Bronchial epithelial cell (primary cell): ENCODE measurements at regions not wholly inside any gene's neighbourhood (a gene's known extent, or its start where the extent isn't known, plus 50 kb on each side); places are given as distances from the start of the nearest gene placed in this dataset.
A peak's percentile ranks its signal among the peaks of the same experiment; 100 is the strongest.

Experiments
- DNase-seq: peaks from one replicate; pipeline ENCODE4 v3.0.0-alpha.2; 2010; ENCODE audit warnings: low read depth
- FAIRE-seq: peaks from 2 replicates; lab custom pipeline; 2011; peaks lifted over from hg19 to GRCh38; lab: Jason Lieb, UNC
- H3K27me3 ChIP-seq: 2 replicates; pipeline ENCODE4 v1.5.1; 2011; ENCODE audit warnings: low read length; ENCODE audit not compliant: control insufficient read depth, insufficient read depth
- H3K36me3 ChIP-seq: 2 replicates; pipeline ENCODE4 v1.5.1; 2011; ENCODE audit warnings: low read length; ENCODE audit not compliant: control insufficient read depth, insufficient read depth
- H3K4me3 ChIP-seq: 2 replicates; pipeline ENCODE4 v1.5.1; 2011; ENCODE audit warnings: mild to moderate bottlenecking, low read depth, low read length, control low read depth
- CTCF ChIP-seq: IDR thresholded peaks from 2 replicates; pipeline ENCODE4 v1.5.1; 2011; ENCODE audit warnings: mild to moderate bottlenecking, moderate library complexity, low read length, control low read depth, inconsistent platforms; ENCODE audit not compliant: insufficient read depth, severe bottlenecking

GRCh38 chr4:75308049-75308448, 206.2 kb downstream of the RCHY1 start:
- no peak for TF ChIP-seq CTCF
- no peaks in the 10 kb centered on the region for H3K27me3 ChIP-seq
- H3K36me3 ChIP-seq = no peaks in the 10 kb centered on the region
- DNase-seq (no peak), FAIRE-seq (no peak)
- H3K4me3 ChIP-seq = no peak overlapping the region

GRCh38 chr4:75306506-75306905, 207.7 kb downstream of the RCHY1 start:
- Histone ChIP-seq H3K4me3 (no peak overlapping the region), H3K27me3 (no peaks in the 10 kb centered on the region), H3K36me3 (no peaks in the 10 kb centered on the region)
- FAIRE-seq (no peak), DNase-seq (no peak)
- no peak for TF ChIP-seq CTCF

- peak; percentile 17 for DNase-seq
- Histone ChIP-seq H3K27me3 (no peaks in the 10 kb centered on the region), H3K4me3 (no peak overlapping the region), H3K36me3 (no peaks in the 10 kb centered on the region)
- no peak for FAIRE-seq
- TF ChIP-seq CTCF = no peak
These were observed 211.6 kb downstream of the RCHY1 start for GRCh38 chr4:75302648-75303047.

- peak; percentile 60 for FAIRE-seq
- TF ChIP-seq CTCF = peak; percentile 52
These were observed 224.2 kb downstream of the RCHY1 start for GRCh38 chr4:75289914-75290582.

GRCh38 chr4:75287738-75288517, 226.3 kb downstream of the RCHY1 start:
- FAIRE-seq (peak; percentile 23), DNase-seq (no peak)
- Histone ChIP-seq H3K4me3 (no peak overlapping the region), H3K27me3 (no peaks in the 10 kb centered on the region), H3K36me3 (no peaks in the 10 kb centered on the region)
- TF ChIP-seq CTCF = no peak

More at GRCh38 chr4:75289914-75290582, 224.2 kb downstream of the RCHY1 start:
- Histone ChIP-seq H3K4me3 (no peak overlapping the region), H3K36me3 (no peaks in the 10 kb centered on the region), H3K27me3 (no peaks in the 10 kb centered on the region)
- peak; percentile 90 for DNase-seq
